B cell (primary cell): ENCODE measurements at regions not wholly inside any gene's neighbourhood (a gene's known extent, or its start where the extent isn't known, plus 50 kb on each side); places are given as distances from the start of the nearest gene placed in this dataset.

ENCODE experiments used
- ATAC-seq: fragments of 200-7000 bp; cut with Tn5 transposase; one replicate; pipeline ENCODE4 v1.10.0; 2021; ENCODE audit warnings: low read depth, mild to moderate bottlenecking, moderate number of reproducible peaks, moderate library complexity
- CTCF ChIA-PET: fragments of 350-600 bp; sonication (Branson Sonifier 250); formaldehyde crosslinking; loops from one replicate; lab custom pipeline; 2021; ENCODE audit warnings: antibody characterized with exemption, inconsistent platforms; lab: Charles Lee
- POLR2A ChIA-PET: fragments of 350-600 bp; sonication (Branson Sonifier 250); formaldehyde crosslinking; loops from one replicate; lab custom pipeline; 2021; ENCODE audit warnings: antibody characterized with exemption; lab: Charles Lee
- DNase-seq: peaks from one replicate; pipeline ENCODE4 v3.0.0; 2013
- H2AFZ ChIP-seq: 2 replicates; pipeline ENCODE4 v1.6.1; 2012; ENCODE audit warnings: mild to moderate bottlenecking, low read depth, low read length; ENCODE audit not compliant: insufficient read depth, poor library complexity, severe bottlenecking
- H3K27ac ChIP-seq, 2 donors: 1 replicate in 1 of 2; 2 replicates in 1 of 2; pipeline ENCODE4 v1.5.1; 2012 to 2013; ENCODE audit warnings: low read length in 2 of 2, mild to moderate bottlenecking in 2 of 2, moderate library complexity in 1 of 2
- H3K27me3 ChIP-seq, 4 experiments: fragments of 200-600 bp in 1 of 4; sonication (generic) in 1 of 4; replicated peaks in 1 of 4; 1 replicate in 2 of 4; 2 replicates in 2 of 4; pipeline versions ENCODE4 v1.6.1 to v1.7.0; 2013 to 2016; ENCODE audit warnings: low read length in 3 of 4, mild to moderate bottlenecking in 2 of 4, mixed read lengths in 1 of 4, moderate library complexity in 1 of 4; ENCODE audit not compliant: insufficient read depth in 4 of 4, control insufficient read depth in 3 of 4; ENCODE audit errors: control extremely low read depth in 1 of 4
- H3K36me3 ChIP-seq, 2 experiments: replicated peaks in 1 of 2; 1 replicate in 1 of 2; 2 replicates in 1 of 2; pipeline versions ENCODE4 v1.6.1 to v1.7.1; 2013; ENCODE audit warnings: low read length in 1 of 2; ENCODE audit not compliant: insufficient read depth in 2 of 2, control insufficient read depth in 1 of 2; ENCODE audit errors: control extremely low read depth in 1 of 2, extremely low read depth in 1 of 2
- H3K4me1 ChIP-seq, 2 donors: fragments of 200-600 bp in 1 of 2; sonication (generic) in 1 of 2; 1 replicate in 1 of 2; 2 replicates in 1 of 2; pipeline versions ENCODE4 v1.5.1 to v1.6.1; 2013 to 2017; ENCODE audit warnings: low read length in 2 of 2; ENCODE audit not compliant: control insufficient read depth in 2 of 2, insufficient read depth in 2 of 2
- H3K4me2 ChIP-seq: replicated peaks from 2 replicates; pipeline ENCODE3; 2012; ENCODE audit warnings: mild to moderate bottlenecking, low read depth, low read length; ENCODE audit not compliant: poor library complexity, severe bottlenecking
- H3K4me3 ChIP-seq, 5 experiments: fragments of 200-600 bp in 1 of 5; sonication (generic) in 1 of 5; 1 replicate in 3 of 5; 2 replicates in 2 of 5; pipeline versions ENCODE4 v1.5.1 to v1.7.0; 2011 to 2016; ENCODE audit warnings: low read length in 4 of 5, mild to moderate bottlenecking in 4 of 5, low read depth in 2 of 5, control low read depth in 1 of 5, moderate library complexity in 1 of 5; ENCODE audit not compliant: insufficient read depth in 1 of 5; ENCODE audit errors: control extremely low read depth in 1 of 5, extremely low read depth in 1 of 5
- H3K79me2 ChIP-seq: fragments of 200-600 bp; sonication (generic); one replicate; pipeline ENCODE4 v1.6.0; 2016; ENCODE audit warnings: low read length; ENCODE audit not compliant: control insufficient read depth, insufficient read depth
- H3K9ac ChIP-seq: fragments of 200-600 bp; sonication (generic); 2 replicates; pipeline ENCODE4 v1.6.1; 2017; ENCODE audit warnings: mild to moderate bottlenecking, low read length, moderate library complexity
- H3K9me3 ChIP-seq, 3 donors: one replicate each; pipeline versions ENCODE4 v1.6.1 to v1.7.1; 2013; ENCODE audit warnings: low read length in 2 of 3; ENCODE audit not compliant: control insufficient read depth in 2 of 3, insufficient read depth in 1 of 3; ENCODE audit errors: control extremely low read depth in 1 of 3
- H4K20me1 ChIP-seq: 2 replicates; pipeline ENCODE4 v1.6.0; 2012; ENCODE audit warnings: mild to moderate bottlenecking, low read length; ENCODE audit not compliant: insufficient read depth, control insufficient read depth, poor library complexity, severe bottlenecking
- H3K27ac Mint-ChIP-seq: one replicate; pipeline ENCODE4 v1.8.0; 2021; ENCODE audit warnings: mixed read lengths
- H3K27me3 Mint-ChIP-seq: one replicate; pipeline ENCODE4 v1.8.0; 2021; ENCODE audit warnings: mixed read lengths
- H3K4me1 Mint-ChIP-seq: one replicate; pipeline ENCODE4 v1.8.0; 2021; ENCODE audit warnings: mixed read lengths
- H3K4me3 Mint-ChIP-seq: one replicate; pipeline ENCODE4 v1.8.0; 2021; ENCODE audit warnings: mixed read lengths
- H3K9me3 Mint-ChIP-seq: one replicate; pipeline ENCODE4 v1.8.0; 2022; ENCODE audit warnings: mixed read lengths; ENCODE audit not compliant: insufficient read depth
- CTCF ChIP-seq: fragments of 200-600 bp; IDR thresholded peaks from one replicate; pipeline ENCODE4 v1.8.0; 2022; ENCODE audit warnings: antibody characterized with exemption, mild to moderate bottlenecking
- EZH2 ChIP-seq: IDR thresholded peaks from 2 replicates; pipeline ENCODE4 v1.6.1; 2012; ENCODE audit warnings: borderline replicate concordance, low read depth, mild to moderate bottlenecking, moderate library complexity, low read length; ENCODE audit not compliant: insufficient read depth, poor library complexity, severe bottlenecking
- WGBS: methylation state at CpG from one replicate; pipeline ENCODE4 v1.1.5; 2013; ENCODE audit warnings: missing lambda C conversion rate; ENCODE audit not compliant: insufficient coverage; 5-methylcytosine and 5-hydroxymethylcytosine counted together
- intact Hi-C: fragments of 100-400 bp; cut with micrococcal nuclease; formaldehyde crosslinking; loops from one replicate; pipeline ENCODE4 v1.10.0; 2022

GRCh38 chr12:29043069-29043468, 106.0 kb upstream of the FAR2 start:
- intact Hi-C loops = no loop called here
- TF ChIP-seq EZH2 (no peak), CTCF (no peak)
- no peaks in the 10 kb centered on the region for H3K9me3 Mint-ChIP-seq
- Histone ChIP-seq H3K4me2 (no peak overlapping the region), H2AFZ (no peak overlapping the region), H3K36me3 (no peaks in the 10 kb centered on the region), H3K9ac (no peak overlapping the region), H3K4me1 (no peaks in the 10 kb centered on the region), H3K79me2 (no peaks in the 10 kb centered on the region), H3K27me3 (no peaks in the 10 kb centered on the region), H3K4me3 (no peak overlapping the region), H3K9me3 (no peaks in the 10 kb centered on the region), H4K20me1 (no peaks in the 10 kb centered on the region), H3K27ac (no peak overlapping the region)
- no peaks in the 10 kb centered on the region for H3K4me1 Mint-ChIP-seq
- DNase-seq = no peak
- CTCF ChIA-PET = no interaction called here
- POLR2A ChIA-PET = no interaction called here
- WGBS = no CpG with 5 or more reads among the region's 1 CpG
- peaks cover 11% of the 10 kb centered on the region for H3K27me3 Mint-ChIP-seq
- no peak for ATAC-seq
- H3K4me3 Mint-ChIP-seq = no peak overlapping the region
- no peak overlapping the region for H3K27ac Mint-ChIP-seq

GRCh38 chr12:29044799-29045198, 104.3 kb upstream of the FAR2 start:
- Histone ChIP-seq H3K4me1 (no peaks in the 10 kb centered on the region), H3K27ac (no peak overlapping the region), H3K36me3 (no peaks in the 10 kb centered on the region), H3K4me2 (no peak overlapping the region), H3K9ac (no peak overlapping the region), H4K20me1 (no peaks in the 10 kb centered on the region), H3K27me3 (no peaks in the 10 kb centered on the region), H3K9me3 (no peaks in the 10 kb centered on the region), H2AFZ (no peak overlapping the region), H3K79me2 (no peaks in the 10 kb centered on the region), H3K4me3 (no peak overlapping the region)
- H3K27me3 Mint-ChIP-seq = peaks cover 11% of the 10 kb centered on the region
- H3K27ac Mint-ChIP-seq = no peak overlapping the region
- H3K9me3 Mint-ChIP-seq = no peaks in the 10 kb centered on the region
- intact Hi-C loops = no loop called here
- WGBS = no CpG with 5 or more reads among the region's 2 CpGs
- ChIA-PET CTCF (no interaction called here), POLR2A (no interaction called here)
- ATAC-seq = no peak
- no peak overlapping the region for H3K4me3 Mint-ChIP-seq
- TF ChIP-seq EZH2 = no peak
- TF ChIP-seq CTCF = no peak
- H3K4me1 Mint-ChIP-seq = no peaks in the 10 kb centered on the region
- DNase-seq = no peak
